ENCODE measurements at regions not wholly inside any gene's neighbourhood (a gene's known extent, or its start where the extent isn't known, plus 50 kb on each side); places are given as distances from the start of the nearest gene placed in this dataset.

DNA sequence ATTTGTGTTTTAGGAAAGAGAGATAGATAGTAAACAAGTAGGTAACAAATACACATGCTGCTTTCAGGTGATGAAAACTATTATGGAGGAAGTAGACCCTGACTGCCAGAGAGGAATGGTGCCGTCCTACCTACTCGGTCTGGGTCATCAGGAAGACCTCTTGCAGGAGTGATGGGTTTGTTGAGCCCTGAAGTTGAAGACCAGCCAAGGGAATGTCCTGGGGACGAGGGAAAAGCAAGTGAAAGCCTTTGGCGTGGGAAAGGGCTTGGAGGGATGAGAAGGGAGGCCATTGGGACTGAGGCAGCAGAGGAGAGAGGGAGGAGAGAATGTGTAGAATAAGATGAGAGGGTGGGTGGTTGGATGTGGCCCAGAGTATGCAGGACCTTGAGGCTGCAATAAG, 379.5 kb upstream of the USP24 start:
- TF ChIP-seq GABPA (IDR thresholded peaks at IDR 0.05; ENCODE audit: low read depth) = no peak
- no peak for TF ChIP-seq CTCF (IDR thresholded peaks at IDR 0.05; ENCODE audit: insufficient read depth, low read length)
- TF ChIP-seq SPI1 (IDR thresholded peaks at IDR 0.05; ENCODE audit: borderline replicate concordance, low read depth) = no peak
- TF ChIP-seq REST (IDR thresholded peaks at IDR 0.05; ENCODE audit: insufficient replicate concordance, low read depth) = no peak
- no peak for TF ChIP-seq POLR2AphosphoS5 (IDR thresholded peaks at IDR 0.05; ENCODE audit: low read depth)
- Histone ChIP-seq H3K27me3 (ENCODE audit: insufficient read depth, poor library complexity, severe bottlenecking) (no peaks in the 10 kb centered on the region), H3K4me3 (replicated peaks; ENCODE audit: insufficient read depth, low read length) (no peak overlapping the region), H3K27ac (replicated peaks) (no peak overlapping the region)
- no peak for DNase-seq (ENCODE audit: low read depth in 1 of 2, low spot score in 1 of 2)

- H3K27ac ChIP-seq (replicated peaks) = no peak overlapping the region
- no peak for DNase-seq (ENCODE audit: low read depth in 1 of 2, low spot score in 1 of 2)
- TF ChIP-seq REST (IDR thresholded peaks at IDR 0.05; ENCODE audit: insufficient replicate concordance, low read depth) (no peak), GABPA (IDR thresholded peaks at IDR 0.05; ENCODE audit: low read depth) (no peak), CTCF (IDR thresholded peaks at IDR 0.05; ENCODE audit: insufficient read depth, low read length) (no peak), POLR2AphosphoS5 (IDR thresholded peaks at IDR 0.05; ENCODE audit: low read depth) (no peak), SPI1 (IDR thresholded peaks at IDR 0.05; ENCODE audit: borderline replicate concordance, low read depth) (no peak)
- no peak overlapping the region for H3K4me3 ChIP-seq (replicated peaks; ENCODE audit: insufficient read depth, low read length)
- no peaks in the 10 kb centered on the region for H3K27me3 ChIP-seq (ENCODE audit: insufficient read depth, poor library complexity, severe bottlenecking)
Measured at GRCh38 chr1:55593298-55593697, 378.1 kb upstream of the USP24 start.

DNA sequence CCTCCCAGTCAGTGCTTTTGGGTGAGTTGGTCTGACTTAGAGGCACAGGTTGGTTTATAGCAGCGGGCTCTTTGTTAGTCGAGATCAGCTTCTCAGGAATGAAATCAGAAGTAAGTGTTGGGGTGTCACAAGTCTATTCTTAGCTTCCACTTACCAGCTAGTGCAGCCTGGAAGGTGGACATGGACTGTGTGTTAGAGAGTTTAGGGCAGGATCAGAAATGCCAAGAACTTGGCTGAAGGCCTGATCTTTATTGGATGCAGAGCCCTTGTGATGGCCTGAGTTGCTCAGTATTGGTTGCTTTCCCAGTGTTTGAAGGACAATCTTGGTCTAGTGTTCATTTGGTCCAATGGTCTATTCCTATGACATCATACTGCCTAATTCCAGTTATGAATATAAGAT, 377.0 kb upstream of the USP24 start:
- H3K27me3 ChIP-seq (ENCODE audit: insufficient read depth, poor library complexity, severe bottlenecking) = no peaks in the 10 kb centered on the region
- DNase-seq (ENCODE audit: low read depth in 1 of 2, low spot score in 1 of 2) = no peak
- TF ChIP-seq CTCF (IDR thresholded peaks at IDR 0.05; ENCODE audit: insufficient read depth, low read length) = no peak
- no peak for TF ChIP-seq GABPA (IDR thresholded peaks at IDR 0.05; ENCODE audit: low read depth)
- no peak for TF ChIP-seq SPI1 (IDR thresholded peaks at IDR 0.05; ENCODE audit: borderline replicate concordance, low read depth)
- no peak for TF ChIP-seq POLR2AphosphoS5 (IDR thresholded peaks at IDR 0.05; ENCODE audit: low read depth)
- TF ChIP-seq REST (IDR thresholded peaks at IDR 0.05; ENCODE audit: insufficient replicate concordance, low read depth) = no peak
- no peak overlapping the region for H3K27ac ChIP-seq (replicated peaks)
- H3K4me3 ChIP-seq (replicated peaks; ENCODE audit: insufficient read depth, low read length) = no peak overlapping the region
